Omental fat pad (tissue), 3 donors: ENCODE measurements at regions not wholly inside any gene's neighbourhood (a gene's known extent, or its start where the extent isn't known, plus 50 kb on each side); places are given as distances from the start of the nearest gene placed in this dataset.

ENCODE experiments used
- ATAC-seq: fragments of 150-250 bp; one replicate; pipeline ENCODE4 v1.9.1; 2016; ENCODE audit warnings: mild to moderate bottlenecking, moderate library complexity; ENCODE audit not compliant: low FRiP score
- DNase-seq: peaks from one replicate; pipeline ENCODE4 v3.0.0-alpha.2; 2019; ENCODE audit warnings: low spot score
- CTCF ChIP-seq, 3 donors: fragments of 450-650 bp; IDR thresholded peaks; one replicate each; pipeline ENCODE4 v1.5.1; 2016 to 2017; ENCODE audit warnings: antibody characterized with exemption in 3 of 3, mild to moderate bottlenecking in 3 of 3, moderate library complexity in 2 of 3

- TF ChIP-seq CTCF (IDR thresholded peaks at IDR 0.05), result no peak
- DNase-seq (no peak), ATAC-seq (no peak)
These were observed 291.1 kb upstream of the CDH7 start for GRCh38 chr18:65459741-65460140.

GRCh38 chr18:65458871-65459270 is 291.9 kb upstream of the CDH7 start:
- no peak for TF ChIP-seq CTCF (IDR thresholded peaks at IDR 0.05)
- no peak for ATAC-seq
- DNase-seq, result no peak

- no peak for TF ChIP-seq CTCF (IDR thresholded peaks at IDR 0.05)
- no peak for ATAC-seq
- DNase-seq, result no peak
These were observed 311.6 kb upstream of the CDH7 start for GRCh38 chr18:65439188-65439587.

- TF ChIP-seq CTCF (IDR thresholded peaks at IDR 0.05), result no peak
- no peak for ATAC-seq
These were observed 314.4 kb upstream of the CDH7 start for GRCh38 chr18:65436430-65436829.

GRCh38 chr18:65435534-65435933 is 315.3 kb upstream of the CDH7 start:
- no peak for DNase-seq
- ATAC-seq, result no peak
- TF ChIP-seq CTCF (IDR thresholded peaks at IDR 0.05), result no peak

More at GRCh38 chr18:65436430-65436829, 314.4 kb upstream of the CDH7 start:
- no peak for DNase-seq

GRCh38 chr18:65429601-65430000 is 321.2 kb upstream of the CDH7 start:
- TF ChIP-seq CTCF (IDR thresholded peaks at IDR 0.05), result no peak
- DNase-seq (no peak), ATAC-seq (no peak)

- ATAC-seq (no peak), DNase-seq (no peak)
- TF ChIP-seq CTCF (IDR thresholded peaks at IDR 0.05), result no peak
These were observed 325.4 kb upstream of the CDH7 start for GRCh38 chr18:65425366-65425765.
